Panc1 (cell line): ENCODE measurements at regions not wholly inside any gene's neighbourhood (a gene's known extent, or its start where the extent isn't known, plus 50 kb on each side); places are given as distances from the start of the nearest gene placed in this dataset.

ENCODE experiments used
- POLR2AphosphoS5 ChIP-seq: IDR thresholded peaks from 2 replicates; pipeline ENCODE4 v1.6.1; 2012; ENCODE audit warnings: mild to moderate bottlenecking, low read depth, low read length, moderate library complexity
- TCF7L2 ChIP-seq: IDR thresholded peaks from 2 replicates; pipeline ENCODE4 v1.6.1; 2011; ENCODE audit warnings: mild to moderate bottlenecking, low read depth, low read length, inconsistent platforms
- TF ChIP-seq, protein P1 (sequence below), 2 experiments: IDR thresholded peaks; 2 replicates each; pipeline ENCODE4 v1.6.1; 2011 to 2012; ENCODE audit warnings: low read depth in 2 of 2, control low read depth in 1 of 2, low read length in 1 of 2, mild to moderate bottlenecking in 1 of 2, moderate library complexity in 1 of 2; ENCODE audit not compliant: insufficient read depth in 1 of 2
- TF ChIP-seq, protein P2 (sequence below): fragments of 450-650 bp; IDR thresholded peaks from 2 replicates; pipeline ENCODE4 v1.5.1; 2017; ENCODE audit warnings: mild to moderate bottlenecking

DNA sequence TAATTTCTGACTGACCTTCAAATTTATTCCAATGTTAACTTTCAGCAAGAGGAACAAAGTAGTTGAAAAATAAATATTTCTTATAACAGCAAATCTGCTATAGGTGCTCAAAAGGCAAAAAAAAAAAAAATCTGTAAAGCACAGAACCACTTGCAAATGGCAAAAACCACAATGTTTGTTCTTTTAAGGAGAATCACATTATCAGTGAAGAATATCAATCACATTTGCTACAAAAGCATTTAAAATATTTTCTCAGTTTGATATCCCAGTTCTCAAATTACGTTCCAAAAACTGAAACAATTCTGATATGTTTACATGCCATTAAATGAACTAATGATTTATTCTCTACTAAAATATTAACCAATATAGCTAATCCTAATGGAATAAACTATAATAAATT, 163.3 kb downstream of the METTL4 start:
- TF ChIP-seq TCF7L2, result no peak
- TF ChIP-seq, protein P1, sequence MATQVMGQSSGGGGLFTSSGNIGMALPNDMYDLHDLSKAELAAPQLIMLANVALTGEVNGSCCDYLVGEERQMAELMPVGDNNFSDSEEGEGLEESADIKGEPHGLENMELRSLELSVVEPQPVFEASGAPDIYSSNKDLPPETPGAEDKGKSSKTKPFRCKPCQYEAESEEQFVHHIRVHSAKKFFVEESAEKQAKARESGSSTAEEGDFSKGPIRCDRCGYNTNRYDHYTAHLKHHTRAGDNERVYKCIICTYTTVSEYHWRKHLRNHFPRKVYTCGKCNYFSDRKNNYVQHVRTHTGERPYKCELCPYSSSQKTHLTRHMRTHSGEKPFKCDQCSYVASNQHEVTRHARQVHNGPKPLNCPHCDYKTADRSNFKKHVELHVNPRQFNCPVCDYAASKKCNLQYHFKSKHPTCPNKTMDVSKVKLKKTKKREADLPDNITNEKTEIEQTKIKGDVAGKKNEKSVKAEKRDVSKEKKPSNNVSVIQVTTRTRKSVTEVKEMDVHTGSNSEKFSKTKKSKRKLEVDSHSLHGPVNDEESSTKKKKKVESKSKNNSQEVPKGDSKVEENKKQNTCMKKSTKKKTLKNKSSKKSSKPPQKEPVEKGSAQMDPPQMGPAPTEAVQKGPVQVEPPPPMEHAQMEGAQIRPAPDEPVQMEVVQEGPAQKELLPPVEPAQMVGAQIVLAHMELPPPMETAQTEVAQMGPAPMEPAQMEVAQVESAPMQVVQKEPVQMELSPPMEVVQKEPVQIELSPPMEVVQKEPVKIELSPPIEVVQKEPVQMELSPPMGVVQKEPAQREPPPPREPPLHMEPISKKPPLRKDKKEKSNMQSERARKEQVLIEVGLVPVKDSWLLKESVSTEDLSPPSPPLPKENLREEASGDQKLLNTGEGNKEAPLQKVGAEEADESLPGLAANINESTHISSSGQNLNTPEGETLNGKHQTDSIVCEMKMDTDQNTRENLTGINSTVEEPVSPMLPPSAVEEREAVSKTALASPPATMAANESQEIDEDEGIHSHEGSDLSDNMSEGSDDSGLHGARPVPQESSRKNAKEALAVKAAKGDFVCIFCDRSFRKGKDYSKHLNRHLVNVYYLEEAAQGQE (IDR thresholded peaks at IDR 0.05; ENCODE audit: insufficient read depth in 1 of 2, low read depth in 2 of 2, low read length in 1 of 2), result no peak
- TF ChIP-seq, protein P2, sequence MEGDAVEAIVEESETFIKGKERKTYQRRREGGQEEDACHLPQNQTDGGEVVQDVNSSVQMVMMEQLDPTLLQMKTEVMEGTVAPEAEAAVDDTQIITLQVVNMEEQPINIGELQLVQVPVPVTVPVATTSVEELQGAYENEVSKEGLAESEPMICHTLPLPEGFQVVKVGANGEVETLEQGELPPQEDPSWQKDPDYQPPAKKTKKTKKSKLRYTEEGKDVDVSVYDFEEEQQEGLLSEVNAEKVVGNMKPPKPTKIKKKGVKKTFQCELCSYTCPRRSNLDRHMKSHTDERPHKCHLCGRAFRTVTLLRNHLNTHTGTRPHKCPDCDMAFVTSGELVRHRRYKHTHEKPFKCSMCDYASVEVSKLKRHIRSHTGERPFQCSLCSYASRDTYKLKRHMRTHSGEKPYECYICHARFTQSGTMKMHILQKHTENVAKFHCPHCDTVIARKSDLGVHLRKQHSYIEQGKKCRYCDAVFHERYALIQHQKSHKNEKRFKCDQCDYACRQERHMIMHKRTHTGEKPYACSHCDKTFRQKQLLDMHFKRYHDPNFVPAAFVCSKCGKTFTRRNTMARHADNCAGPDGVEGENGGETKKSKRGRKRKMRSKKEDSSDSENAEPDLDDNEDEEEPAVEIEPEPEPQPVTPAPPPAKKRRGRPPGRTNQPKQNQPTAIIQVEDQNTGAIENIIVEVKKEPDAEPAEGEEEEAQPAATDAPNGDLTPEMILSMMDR, result no peak
- TF ChIP-seq POLR2AphosphoS5, result no peak
